Gastroesophageal sphincter (tissue), 3 donors: ENCODE measurements at regions not wholly inside any gene's neighbourhood (a gene's known extent, or its start where the extent isn't known, plus 50 kb on each side); places are given as distances from the start of the nearest gene placed in this dataset.

Experiments used
- EP300 ChIP-seq: sonication (generic); formaldehyde crosslinking; IDR thresholded peaks from one replicate; pipeline ENCODE4 v1.6.1; 2017; ENCODE audit warnings: antibody characterized with exemption, mild to moderate bottlenecking
- POLR2A ChIP-seq, 2 donors: fragments of 450-650 bp; IDR thresholded peaks; one replicate each; pipeline ENCODE4 v1.6.1; 2017; ENCODE audit warnings: antibody characterized with exemption in 2 of 2, mild to moderate bottlenecking in 2 of 2, moderate library complexity in 1 of 2
- POLR2AphosphoS5 ChIP-seq: sonication (generic); formaldehyde crosslinking; IDR thresholded peaks from one replicate; pipeline ENCODE4 v1.6.1; 2017; ENCODE audit warnings: antibody characterized with exemption
- TF ChIP-seq, protein P1 (sequence below), 4 experiments: fragments of 200-600 bp in 2 of 4; fragments of 450-650 bp in 2 of 4; sonication (generic) in 1 of 4; IDR thresholded peaks; one replicate each; pipeline ENCODE4 v1.5.1; 2017 to 2019; ENCODE audit warnings: antibody characterized with exemption in 4 of 4, mild to moderate bottlenecking in 2 of 4, moderate library complexity in 2 of 4

GRCh38 chr3:104546301-104546700 is 820.4 kb upstream of the ALCAM start:
- TF ChIP-seq POLR2A (IDR thresholded peaks at IDR 0.05) (no peak), POLR2AphosphoS5 (no peak), EP300 (no peak)
- TF ChIP-seq, protein P1, sequence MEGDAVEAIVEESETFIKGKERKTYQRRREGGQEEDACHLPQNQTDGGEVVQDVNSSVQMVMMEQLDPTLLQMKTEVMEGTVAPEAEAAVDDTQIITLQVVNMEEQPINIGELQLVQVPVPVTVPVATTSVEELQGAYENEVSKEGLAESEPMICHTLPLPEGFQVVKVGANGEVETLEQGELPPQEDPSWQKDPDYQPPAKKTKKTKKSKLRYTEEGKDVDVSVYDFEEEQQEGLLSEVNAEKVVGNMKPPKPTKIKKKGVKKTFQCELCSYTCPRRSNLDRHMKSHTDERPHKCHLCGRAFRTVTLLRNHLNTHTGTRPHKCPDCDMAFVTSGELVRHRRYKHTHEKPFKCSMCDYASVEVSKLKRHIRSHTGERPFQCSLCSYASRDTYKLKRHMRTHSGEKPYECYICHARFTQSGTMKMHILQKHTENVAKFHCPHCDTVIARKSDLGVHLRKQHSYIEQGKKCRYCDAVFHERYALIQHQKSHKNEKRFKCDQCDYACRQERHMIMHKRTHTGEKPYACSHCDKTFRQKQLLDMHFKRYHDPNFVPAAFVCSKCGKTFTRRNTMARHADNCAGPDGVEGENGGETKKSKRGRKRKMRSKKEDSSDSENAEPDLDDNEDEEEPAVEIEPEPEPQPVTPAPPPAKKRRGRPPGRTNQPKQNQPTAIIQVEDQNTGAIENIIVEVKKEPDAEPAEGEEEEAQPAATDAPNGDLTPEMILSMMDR (IDR thresholded peaks at IDR 0.05) = no peak
